ENCODE measurements at regions not wholly inside any gene's neighbourhood (a gene's known extent, or its start where the extent isn't known, plus 50 kb on each side); places are given as distances from the start of the nearest gene placed in this dataset.

- BruUV-seq (replicated peaks): no TSS peak
Measured at GRCh38 chr16:24646646-24646995, 82.8 kb upstream of the TNRC6A start.

More at GRCh38 chr16:24646646-24646995, 82.8 kb upstream of the TNRC6A start:
- Histone ChIP-seq H3K4me2 (ENCODE audit: control insufficient read depth, insufficient read depth) (no peak overlapping the region), H3K4me1 (ENCODE audit: control insufficient read depth, insufficient read depth, low read length) (no peaks in the 10 kb centered on the region), H3K27me3 (replicated peaks in 1 of 2; ENCODE audit: control insufficient read depth in 2 of 2, insufficient read depth in 2 of 2, low read length in 1 of 2) (no peaks in the 10 kb centered on the region), H3K4me3 (no peak overlapping the region), H3K9me3 (replicated peaks; ENCODE audit: control insufficient read depth, insufficient read depth, low read length) (no peaks in the 10 kb centered on the region), H3K9ac (ENCODE audit: control insufficient read depth, insufficient read depth, low read length) (no peak overlapping the region), H3K27ac (ENCODE audit: control insufficient read depth, insufficient read depth) (no peak overlapping the region), H2AFZ (ENCODE audit: control insufficient read depth, low read depth, low read length) (no peak overlapping the region), H3K79me2 (ENCODE audit: control insufficient read depth, insufficient read depth, low read length) (no peaks in the 10 kb centered on the region), H3K36me3 (ENCODE audit: control insufficient read depth in 2 of 2, insufficient read depth in 2 of 2, low read length in 1 of 2) (no peaks in the 10 kb centered on the region), H4K20me1 (ENCODE audit: control insufficient read depth, insufficient read depth) (no peaks in the 10 kb centered on the region)
- FAIRE-seq (no peak), DNase-seq (ENCODE audit: low read depth, low spot score) (no peak), ATAC-seq (no peak)
- intact Hi-C loops (cut with micrococcal nuclease; ENCODE audit: unreplicated experiment) (no loop called here), in situ Hi-C loops (cut with MboI) (no loop called here)
- SMC1A ChIA-PET (ENCODE audit: uncharacterized antibody, unreplicated experiment): interaction anchor here (0.9 kb wide), 1 partner anchor 15 kb away, joined by 4 read pairs; no protein-coding TSS in a partner anchor
- POLR2A ChIA-PET: no interaction called here
- CTCF ChIA-PET: no interaction called here
- RAD21 ChIA-PET (ENCODE audit: unreplicated experiment): no interaction called here
- TF ChIP-seq SMC3 (IDR thresholded peaks at IDR 0.05; ENCODE audit: borderline replicate concordance, low read length) (no peak), BMI1 (IDR thresholded peaks at IDR 0.05; ENCODE audit: borderline replicate concordance) (no peak), CREM (IDR thresholded peaks at IDR 0.05; ENCODE audit: low read depth) (no peak), POU2F2 (IDR thresholded peaks at IDR 0.05; ENCODE audit: borderline replicate concordance, low read depth, low read length) (no peak), KAT2A (conservative IDR thresholded peaks at IDR 0.05; ENCODE audit: control insufficient read depth, low read depth, low read length) (no peak), TCF3 (IDR thresholded peaks at IDR 0.05; ENCODE audit: borderline replicate concordance, insufficient read depth, low read depth, low read length) (no peak), FOXM1 (IDR thresholded peaks at IDR 0.05; ENCODE audit: low read depth, low read length) (no peak), IRF4 (IDR thresholded peaks at IDR 0.05; ENCODE audit: low read depth, low read length) (no peak), MYC (IDR thresholded peaks at IDR 0.05; ENCODE audit: insufficient read depth, insufficient read length, insufficient replicate concordance, low read length, severe bottlenecking) (no peak)
- TF ChIP-seq, protein P1, sequence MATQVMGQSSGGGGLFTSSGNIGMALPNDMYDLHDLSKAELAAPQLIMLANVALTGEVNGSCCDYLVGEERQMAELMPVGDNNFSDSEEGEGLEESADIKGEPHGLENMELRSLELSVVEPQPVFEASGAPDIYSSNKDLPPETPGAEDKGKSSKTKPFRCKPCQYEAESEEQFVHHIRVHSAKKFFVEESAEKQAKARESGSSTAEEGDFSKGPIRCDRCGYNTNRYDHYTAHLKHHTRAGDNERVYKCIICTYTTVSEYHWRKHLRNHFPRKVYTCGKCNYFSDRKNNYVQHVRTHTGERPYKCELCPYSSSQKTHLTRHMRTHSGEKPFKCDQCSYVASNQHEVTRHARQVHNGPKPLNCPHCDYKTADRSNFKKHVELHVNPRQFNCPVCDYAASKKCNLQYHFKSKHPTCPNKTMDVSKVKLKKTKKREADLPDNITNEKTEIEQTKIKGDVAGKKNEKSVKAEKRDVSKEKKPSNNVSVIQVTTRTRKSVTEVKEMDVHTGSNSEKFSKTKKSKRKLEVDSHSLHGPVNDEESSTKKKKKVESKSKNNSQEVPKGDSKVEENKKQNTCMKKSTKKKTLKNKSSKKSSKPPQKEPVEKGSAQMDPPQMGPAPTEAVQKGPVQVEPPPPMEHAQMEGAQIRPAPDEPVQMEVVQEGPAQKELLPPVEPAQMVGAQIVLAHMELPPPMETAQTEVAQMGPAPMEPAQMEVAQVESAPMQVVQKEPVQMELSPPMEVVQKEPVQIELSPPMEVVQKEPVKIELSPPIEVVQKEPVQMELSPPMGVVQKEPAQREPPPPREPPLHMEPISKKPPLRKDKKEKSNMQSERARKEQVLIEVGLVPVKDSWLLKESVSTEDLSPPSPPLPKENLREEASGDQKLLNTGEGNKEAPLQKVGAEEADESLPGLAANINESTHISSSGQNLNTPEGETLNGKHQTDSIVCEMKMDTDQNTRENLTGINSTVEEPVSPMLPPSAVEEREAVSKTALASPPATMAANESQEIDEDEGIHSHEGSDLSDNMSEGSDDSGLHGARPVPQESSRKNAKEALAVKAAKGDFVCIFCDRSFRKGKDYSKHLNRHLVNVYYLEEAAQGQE (IDR thresholded peaks at IDR 0.05; ENCODE audit: low read depth, low read length): no peak
- WGBS (ENCODE audit: insufficient coverage, insufficient replicate concordance, low lambda C conversion rate, missing lambda C conversion rate): 50% methylated on average over 2 of the region's 2 CpGs

Data from GM12878 (cell line).